ENCODE measurements at regions not wholly inside any gene's neighbourhood (a gene's known extent, or its start where the extent isn't known, plus 50 kb on each side); places are given as distances from the start of the nearest gene placed in this dataset.

DNA sequence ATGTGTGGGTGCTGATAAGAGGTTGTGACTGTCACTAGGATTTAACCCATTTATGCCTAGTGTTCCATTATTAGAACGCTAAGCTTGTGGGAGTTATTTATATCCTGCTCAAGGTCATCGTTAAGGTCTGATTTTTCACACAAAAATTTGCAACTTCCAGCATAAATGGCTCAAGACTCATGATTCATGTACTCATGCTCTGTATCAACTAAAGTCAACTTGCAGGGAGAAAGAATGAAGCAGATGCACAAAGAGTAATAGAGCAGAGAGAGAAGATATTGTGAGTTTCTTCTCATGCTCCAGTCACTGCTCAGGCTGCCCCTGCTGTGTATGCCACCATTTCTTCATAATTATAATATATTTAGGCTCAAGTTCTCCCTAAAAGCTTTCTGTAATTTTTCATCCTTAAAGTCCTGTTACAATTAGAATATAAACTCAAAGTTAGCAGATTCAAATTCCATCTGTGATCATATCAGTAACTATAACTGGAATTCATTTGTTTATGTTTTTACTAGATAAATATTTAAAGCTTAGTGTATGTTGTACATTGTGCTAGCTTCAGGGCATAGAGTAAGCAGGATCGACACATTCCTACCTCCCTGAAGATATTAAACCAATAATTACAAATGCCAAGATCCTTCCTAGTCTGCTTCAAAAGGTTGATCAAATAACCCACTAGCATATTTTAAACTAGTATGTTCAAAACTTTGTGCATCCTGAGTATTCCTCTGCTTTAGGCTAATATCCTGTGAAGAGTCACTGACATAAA lies 136.7 kb downstream of the NUDT12 start:
- no peak for TF ChIP-seq POLR2A (IDR thresholded peaks at IDR 0.05)
- Histone ChIP-seq H3K36me3 (no peaks in the 10 kb centered on the region), H3K4me1 (peaks cover 5 to 22% of the 10 kb centered on the region in 2 donors), H3K4me3 (replicated peaks in 1 of 3) (no peak overlapping the region), H3K27me3 (no peaks in the 10 kb centered on the region), H3K27ac (peak overlapping the region; percentile 75 to 80 (median 75)), H3K9me3 (no peaks in the 10 kb centered on the region)
- intact Hi-C loops (cut with DNase I), result no loop called here
- 84% methylated on average over 3 of the region's 3 CpGs for WGBS, 2 donors
- DNase-seq, result no peak

DNA sequence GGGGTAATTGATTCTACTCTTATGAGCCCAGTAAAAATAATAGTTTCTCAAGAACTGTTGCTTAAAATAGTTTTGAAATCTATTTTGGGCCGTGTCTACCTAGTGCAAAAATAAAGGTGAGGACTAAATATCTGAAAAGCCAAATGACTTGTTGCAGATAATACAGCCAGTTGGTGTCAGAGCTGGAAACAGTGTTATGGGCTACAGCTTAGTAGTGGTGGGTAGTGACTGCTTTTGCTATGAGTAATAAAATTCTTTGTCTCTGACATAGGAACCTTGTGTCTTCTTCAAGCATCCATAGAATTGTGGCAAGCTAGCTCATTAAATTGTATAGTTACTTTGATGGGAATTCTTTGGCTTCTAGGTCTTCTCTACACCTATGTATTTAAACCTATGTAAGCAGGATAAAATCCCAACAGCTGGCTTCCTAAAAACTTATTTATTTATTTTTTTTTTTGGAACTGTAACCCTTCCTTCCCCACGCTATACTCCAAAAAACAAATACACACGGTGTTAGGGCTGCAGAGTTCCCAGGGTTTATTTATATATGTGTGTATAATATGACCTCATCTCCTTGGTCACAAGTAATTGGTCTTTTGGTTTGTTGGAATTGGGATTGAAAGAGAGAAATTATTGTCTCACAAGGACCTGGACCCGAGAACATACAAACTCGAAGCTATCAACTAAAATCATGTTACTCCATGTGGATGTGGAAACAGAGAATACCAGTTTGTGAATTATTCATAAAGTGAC lies 138.0 kb downstream of the NUDT12 start:
- no peaks in the 10 kb centered on the region for H3K36me3 ChIP-seq
- intact Hi-C loops (cut with DNase I), result no loop called here
- no peaks in the 10 kb centered on the region for H3K27me3 ChIP-seq

DNA sequence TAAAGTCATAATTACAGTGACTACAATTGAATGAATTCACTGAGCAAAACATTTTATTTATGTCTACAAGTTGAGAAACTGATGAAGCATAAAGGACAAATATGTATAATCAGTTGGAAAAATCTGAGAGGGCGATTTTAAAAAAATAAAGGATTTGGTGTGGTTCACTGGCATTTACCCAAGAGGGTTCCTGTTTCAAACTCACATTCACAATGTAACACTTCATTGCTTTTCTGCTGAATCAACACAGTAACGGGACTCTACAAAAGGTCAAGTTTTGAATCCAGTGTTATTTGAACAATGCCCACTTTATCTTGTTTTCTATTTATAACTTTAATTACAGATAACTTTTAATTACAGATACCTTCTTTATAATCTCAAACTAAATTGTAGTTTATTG lies 138.6 kb downstream of the NUDT12 start:
- H3K9me3 ChIP-seq, result no peaks in the 10 kb centered on the region
- whole genome bisulfite sequencing, 2 donors, result 8 to 15% methylated on average over 2 of the region's 2 CpGs
- intact Hi-C loops (cut with DNase I), result no loop called here
- peak overlapping the region; percentile 75 to 80 (median 75) for H3K27ac ChIP-seq
- no peak for DNase-seq
- TF ChIP-seq, protein P1, sequence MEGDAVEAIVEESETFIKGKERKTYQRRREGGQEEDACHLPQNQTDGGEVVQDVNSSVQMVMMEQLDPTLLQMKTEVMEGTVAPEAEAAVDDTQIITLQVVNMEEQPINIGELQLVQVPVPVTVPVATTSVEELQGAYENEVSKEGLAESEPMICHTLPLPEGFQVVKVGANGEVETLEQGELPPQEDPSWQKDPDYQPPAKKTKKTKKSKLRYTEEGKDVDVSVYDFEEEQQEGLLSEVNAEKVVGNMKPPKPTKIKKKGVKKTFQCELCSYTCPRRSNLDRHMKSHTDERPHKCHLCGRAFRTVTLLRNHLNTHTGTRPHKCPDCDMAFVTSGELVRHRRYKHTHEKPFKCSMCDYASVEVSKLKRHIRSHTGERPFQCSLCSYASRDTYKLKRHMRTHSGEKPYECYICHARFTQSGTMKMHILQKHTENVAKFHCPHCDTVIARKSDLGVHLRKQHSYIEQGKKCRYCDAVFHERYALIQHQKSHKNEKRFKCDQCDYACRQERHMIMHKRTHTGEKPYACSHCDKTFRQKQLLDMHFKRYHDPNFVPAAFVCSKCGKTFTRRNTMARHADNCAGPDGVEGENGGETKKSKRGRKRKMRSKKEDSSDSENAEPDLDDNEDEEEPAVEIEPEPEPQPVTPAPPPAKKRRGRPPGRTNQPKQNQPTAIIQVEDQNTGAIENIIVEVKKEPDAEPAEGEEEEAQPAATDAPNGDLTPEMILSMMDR (IDR thresholded peaks at IDR 0.05), result no peak
- TF ChIP-seq POLR2A (IDR thresholded peaks at IDR 0.05), result no peak
- H3K36me3 ChIP-seq, result no peaks in the 10 kb centered on the region
- no peaks in the 10 kb centered on the region for H3K27me3 ChIP-seq
- no peak overlapping the region for H3K4me3 ChIP-seq (replicated peaks in 1 of 3)
- peaks cover 5 to 22% of the 10 kb centered on the region in 2 donors for H3K4me1 ChIP-seq

More for the DNA sequence above, 138.0 kb downstream of the NUDT12 start:
- peaks cover 5 to 22% of the 10 kb centered on the region in 2 donors for H3K4me1 ChIP-seq
- WGBS, 2 donors, result 76 to 77% methylated on average over 5 of the region's 5 CpGs
- peak overlapping the region; percentile 75 to 80 (median 75) for H3K27ac ChIP-seq
- DNase-seq, result no peak
- no peaks in the 10 kb centered on the region for H3K9me3 ChIP-seq
- TF ChIP-seq, protein P1 (IDR thresholded peaks at IDR 0.05), result no peak
- TF ChIP-seq POLR2A (IDR thresholded peaks at IDR 0.05), result no peak
- no peak overlapping the region for H3K4me3 ChIP-seq (replicated peaks in 1 of 3)

DNA sequence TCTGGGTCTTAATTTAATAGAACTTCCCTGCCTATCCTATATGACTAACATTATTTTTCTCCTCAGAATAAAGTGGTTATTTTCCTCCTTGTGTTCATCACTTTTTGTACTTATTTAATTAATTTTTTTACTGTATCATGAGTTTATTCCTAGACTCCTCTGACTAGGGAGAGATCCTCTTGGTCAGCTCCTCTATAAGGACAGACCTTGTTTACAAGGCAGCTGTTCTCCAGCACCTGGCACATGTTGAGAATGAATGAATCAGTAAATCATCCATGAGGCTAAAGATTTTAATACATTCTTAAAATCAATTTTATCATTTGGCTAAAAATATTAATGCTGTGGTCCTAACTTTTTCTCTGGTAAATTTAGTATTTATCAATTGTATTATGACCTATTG lies 139.8 kb downstream of the NUDT12 start:
- intact Hi-C loops (cut with DNase I), result no loop called here
- H3K27me3 ChIP-seq, result no peaks in the 10 kb centered on the region
- H3K36me3 ChIP-seq, result no peaks in the 10 kb centered on the region
- H3K9me3 ChIP-seq, result no peaks in the 10 kb centered on the region
- H3K4me3 ChIP-seq (replicated peaks in 1 of 3), result no peak overlapping the region
- H3K4me1 ChIP-seq, result peaks cover 5 to 22% of the 10 kb centered on the region in 2 donors
- no peak for DNase-seq
- H3K27ac ChIP-seq, result peak overlapping the region; percentile 25 to 64 (median 47)
- TF ChIP-seq, protein P1 (IDR thresholded peaks at IDR 0.05), result no peak
- TF ChIP-seq POLR2A (IDR thresholded peaks at IDR 0.05), result no peak

DNA sequence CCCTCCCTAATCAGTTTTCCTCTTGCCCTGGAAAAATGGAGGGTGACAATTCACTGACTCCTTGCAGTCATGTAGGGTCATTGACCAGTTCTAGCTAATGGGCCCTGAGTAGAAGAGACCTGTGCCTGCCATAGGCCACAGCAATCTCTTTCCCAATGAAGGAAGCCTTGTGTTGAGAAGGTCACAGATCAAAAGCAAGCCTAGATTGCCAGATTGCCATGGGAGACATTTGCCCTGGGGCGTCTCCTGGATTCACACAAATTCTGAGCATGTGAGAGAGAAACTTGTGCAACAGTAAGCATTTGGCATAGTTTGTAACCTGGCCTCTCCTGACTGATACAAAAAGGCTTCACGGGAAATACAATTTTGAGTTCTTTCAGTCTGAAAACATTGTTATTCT lies 148.0 kb downstream of the NUDT12 start:
- Histone ChIP-seq H3K4me3 (replicated peaks in 1 of 3) (no peak overlapping the region), H3K27me3 (no peaks in the 10 kb centered on the region), H3K4me1 (no peaks in the 10 kb centered on the region), H3K36me3 (no peaks in the 10 kb centered on the region), H3K9me3 (no peaks in the 10 kb centered on the region), H3K27ac (no peak overlapping the region)
- WGBS, 2 donors, result 71 to 86% methylated on average over 2 of the region's 2 CpGs
- DNase-seq, result no peak
- intact Hi-C loops (cut with DNase I), result no loop called here
- TF ChIP-seq POLR2A (IDR thresholded peaks at IDR 0.05), result no peak
- TF ChIP-seq, protein P1 (IDR thresholded peaks at IDR 0.05), result no peak
